Umbilical cord (tissue), 1 donor: ENCODE measurements at regions not wholly inside any gene's neighbourhood (a gene's known extent, or its start where the extent isn't known, plus 50 kb on each side); places are given as distances from the start of the nearest gene placed in this dataset.

Experiments
- DNase-seq: peaks from one replicate; pipeline ENCODE4 v3.0.0-alpha.2; 2015; ENCODE audit warnings: low spot score

GRCh38 chr3:80063535-80063934 lies 295.7 kb upstream of the ROBO1 start:
- no peak for DNase-seq

DNA sequence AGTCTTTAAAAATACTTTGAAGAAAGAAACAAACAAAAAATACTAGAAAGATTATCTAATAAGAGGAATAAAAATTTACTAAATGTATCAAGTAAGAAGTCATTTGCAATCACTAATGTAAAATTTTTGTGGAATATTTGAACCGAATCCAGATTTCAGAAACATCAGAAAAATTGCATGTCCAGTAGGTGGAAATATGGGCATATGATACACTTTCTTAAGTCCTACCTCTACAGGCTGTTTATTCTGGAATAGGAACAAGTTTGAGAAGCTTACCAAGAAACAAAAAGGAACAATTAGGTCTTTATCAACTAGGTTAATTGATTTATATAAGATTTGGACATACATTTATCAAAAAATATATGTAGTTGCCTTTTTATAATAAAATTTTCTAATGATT lies 292.9 kb upstream of the ROBO1 start:
- peak; percentile 1 for DNase-seq

DNA sequence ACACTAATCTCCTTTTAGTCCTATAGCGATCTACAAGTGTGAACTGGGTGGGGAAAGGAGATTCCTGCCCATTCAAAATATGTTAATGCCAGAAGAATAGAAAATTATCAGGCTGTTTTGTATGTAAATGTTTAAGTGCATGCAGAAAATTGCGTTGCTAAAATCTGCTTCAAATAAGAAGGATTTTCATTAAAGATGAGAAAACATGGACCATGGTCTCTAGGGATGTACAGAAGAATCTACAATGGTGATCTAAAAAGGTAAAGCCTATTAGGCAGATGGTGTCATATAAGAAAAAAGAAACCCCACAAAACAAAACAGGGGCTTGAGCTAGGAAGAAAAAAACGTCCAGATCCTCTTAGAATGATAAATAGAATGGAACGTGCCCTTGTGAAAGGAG lies 287.5 kb upstream of the ROBO1 start:
- DNase-seq, result no peak

- DNase-seq, result no peak
These were observed 284.5 kb upstream of the ROBO1 start for GRCh38 chr3:80052271-80052670.

DNA sequence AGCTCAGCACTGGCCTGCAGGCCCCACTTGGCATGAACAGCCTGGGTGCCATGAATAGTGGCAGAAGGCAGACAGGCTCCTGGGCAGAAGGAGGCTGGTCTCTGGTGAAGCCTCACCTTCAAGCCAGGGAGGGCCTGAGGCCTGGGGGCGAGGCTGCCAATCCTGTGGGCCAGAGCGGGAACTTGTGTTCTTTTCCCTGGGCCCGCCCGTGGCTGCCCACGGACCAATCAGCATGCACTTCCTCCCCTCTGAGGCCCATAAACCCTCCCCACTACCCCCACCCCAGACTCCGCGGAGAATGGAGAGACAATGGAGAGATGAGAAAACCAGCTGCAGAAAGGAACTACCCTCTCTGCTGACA lies 283.8 kb upstream of the ROBO1 start:
- DNase-seq, result no peak

DNA sequence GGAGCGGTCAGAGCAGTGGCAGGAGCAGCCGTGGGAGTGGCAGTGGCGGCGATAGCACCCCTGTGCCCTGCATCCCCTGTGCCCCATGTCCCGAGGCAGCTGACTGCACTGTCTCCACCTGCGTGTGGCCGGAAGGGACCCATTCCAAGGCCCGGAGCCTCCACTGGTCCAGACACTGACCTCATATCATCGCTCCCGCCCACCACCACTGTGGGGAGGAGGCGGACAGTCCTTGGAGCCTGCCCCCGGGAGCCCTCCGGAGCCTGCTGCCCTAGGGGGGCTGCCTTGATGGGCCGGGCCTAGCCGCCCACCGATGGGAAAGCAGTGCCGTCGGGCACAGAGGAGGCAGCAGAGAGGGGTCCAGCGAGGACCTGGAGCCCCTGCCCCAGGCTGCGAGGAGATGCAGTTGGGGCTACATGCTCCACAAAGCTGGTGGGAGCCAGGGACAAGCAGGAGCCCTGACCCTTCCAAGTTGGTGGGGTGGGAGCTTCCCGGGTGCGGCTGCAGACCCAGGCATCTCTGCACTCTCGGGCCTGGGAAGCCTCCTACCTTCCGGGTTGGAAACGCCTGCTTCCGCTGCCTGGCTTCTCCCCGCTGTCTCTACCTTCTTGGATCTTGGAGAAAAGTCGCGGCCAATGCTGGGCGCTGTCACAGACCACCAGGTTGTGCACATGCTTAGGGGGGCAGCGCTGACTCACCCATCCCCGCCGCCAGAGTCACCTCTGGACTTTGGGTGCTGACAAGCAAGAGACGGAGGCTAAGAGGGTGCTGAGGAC lies 283.2 kb upstream of the ROBO1 start:
- no peak for DNase-seq

- no peak for DNase-seq
These were observed 275.4 kb upstream of the ROBO1 start for GRCh38 chr3:80043226-80043625.

- DNase-seq, result no peak
These were observed 272.3 kb upstream of the ROBO1 start for GRCh38 chr3:80040067-80040466.

GRCh38 chr3:80036176-80036575 lies 268.4 kb upstream of the ROBO1 start:
- no peak for DNase-seq

DNA sequence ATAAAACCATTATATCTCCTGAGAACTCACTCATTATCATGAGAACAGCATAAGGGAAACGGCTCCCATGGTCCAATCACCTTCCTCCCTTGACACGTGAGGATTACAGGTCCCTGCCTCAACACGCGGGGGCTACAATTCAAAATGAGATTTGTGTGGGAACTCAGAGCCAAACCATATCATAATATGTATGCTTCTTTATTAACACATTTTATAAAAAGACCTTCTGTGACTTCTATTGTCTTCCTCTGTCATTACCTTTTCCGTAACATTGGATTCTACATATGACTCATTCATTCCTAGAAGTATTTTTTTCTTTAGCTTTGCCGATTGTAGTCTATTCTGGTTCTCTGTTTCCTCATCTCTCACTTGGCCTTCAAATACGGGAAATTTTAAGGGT lies 267.2 kb upstream of the ROBO1 start:
- no peak for DNase-seq

- DNase-seq, result no peak
These were observed 255.2 kb upstream of the ROBO1 start for GRCh38 chr3:80023010-80023409.

GRCh38 chr3:80018375-80018774 lies 250.6 kb upstream of the ROBO1 start:
- DNase-seq, result no peak

- no peak for DNase-seq
These were observed 249.6 kb upstream of the ROBO1 start for GRCh38 chr3:80017369-80017768.

DNA sequence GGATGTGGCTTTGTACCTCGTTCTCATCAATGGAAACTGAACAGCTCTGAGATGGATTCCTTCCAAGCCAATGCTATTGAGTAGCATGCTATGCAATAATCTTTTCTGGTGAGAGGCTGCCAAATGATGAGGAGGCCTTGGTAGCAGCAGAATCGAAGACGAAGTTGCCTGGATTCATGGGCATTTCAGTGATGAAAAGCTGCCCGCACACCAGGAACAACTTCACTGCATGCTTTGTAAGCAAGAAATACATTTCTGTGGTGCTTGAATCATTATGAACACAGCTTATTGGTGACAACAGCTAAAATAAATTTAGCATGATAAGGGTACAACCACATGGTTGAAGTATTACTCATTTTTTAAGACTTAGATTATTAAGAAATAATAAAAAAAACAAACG lies 246.8 kb upstream of the ROBO1 start:
- DNase-seq, result no peak

DNA sequence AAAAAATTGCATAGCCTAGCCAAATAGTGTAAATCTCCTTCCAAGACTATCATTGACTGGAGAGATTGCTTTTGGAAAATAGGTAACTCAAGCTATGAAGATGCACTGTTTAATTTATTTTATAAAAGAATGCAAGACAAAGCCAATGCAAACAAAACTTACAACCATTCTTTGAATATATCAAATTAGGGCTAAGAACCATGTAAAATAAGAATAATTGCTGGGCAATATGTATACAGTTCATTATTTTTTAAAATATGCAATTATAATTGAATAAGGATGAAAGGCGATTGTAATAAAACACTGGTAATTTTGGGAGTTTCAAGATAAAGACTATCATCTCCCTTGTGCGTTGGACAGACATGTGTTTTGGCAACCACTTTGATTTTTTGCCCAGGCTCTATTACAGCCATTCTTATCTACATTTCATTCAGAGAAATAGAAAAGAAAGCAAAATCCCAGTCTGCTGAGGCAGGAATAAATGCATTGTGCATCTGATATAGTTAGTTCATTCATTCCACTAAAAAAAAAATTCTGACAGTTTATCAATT lies 242.3 kb upstream of the ROBO1 start:
- no peak for DNase-seq

DNA sequence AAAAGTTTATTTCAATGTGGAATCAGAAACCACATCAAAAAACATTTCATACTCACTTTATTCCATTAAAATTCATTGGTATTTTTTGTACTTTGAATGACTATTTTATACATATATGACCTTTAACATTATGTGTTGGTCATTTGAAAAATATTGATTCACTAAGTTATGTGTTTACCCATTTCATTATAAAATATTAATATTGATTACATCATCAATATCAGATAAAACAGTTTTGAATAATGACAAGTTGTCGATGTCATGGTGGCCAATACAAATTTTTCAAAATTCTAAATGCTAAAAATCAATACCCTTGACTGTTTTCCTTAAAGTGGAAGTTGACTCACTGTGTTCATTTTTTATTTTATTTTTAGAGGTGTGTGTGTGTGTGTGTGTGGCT lies 239.7 kb upstream of the ROBO1 start:
- DNase-seq, result no peak

- DNase-seq, result no peak
These were observed 238.5 kb upstream of the ROBO1 start for GRCh38 chr3:80006315-80006714.

- DNase-seq, result no peak
These were observed 232.2 kb upstream of the ROBO1 start for GRCh38 chr3:80000022-80000421.

- no peak for DNase-seq
These were observed 226.6 kb upstream of the ROBO1 start for GRCh38 chr3:79994397-79994796.

- DNase-seq, result no peak
These were observed 218.5 kb upstream of the ROBO1 start for GRCh38 chr3:79986338-79986737.

- no peak for DNase-seq
These were observed 218.0 kb upstream of the ROBO1 start for GRCh38 chr3:79985816-79986215.

DNA sequence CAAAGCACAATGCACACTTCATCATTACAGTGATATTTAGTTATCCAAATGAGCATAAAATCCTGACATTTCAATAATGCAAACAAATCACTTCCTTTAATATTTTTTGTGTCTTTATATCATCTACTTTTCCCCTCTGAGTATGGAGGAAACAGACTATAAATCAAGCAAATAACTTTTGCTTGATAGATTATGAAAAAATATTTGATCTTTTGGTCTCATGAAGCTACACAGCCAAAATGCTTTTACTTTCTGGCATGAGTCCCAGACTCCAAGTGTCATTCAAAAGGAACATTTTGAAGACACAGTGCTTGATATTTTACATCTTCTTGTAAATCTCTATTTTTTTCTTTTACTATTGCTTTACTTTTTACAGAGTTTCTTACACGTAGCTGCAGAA lies 215.3 kb upstream of the ROBO1 start:
- DNase-seq, result peak; percentile 43

GRCh38 chr3:79979990-79980389 lies 212.2 kb upstream of the ROBO1 start:
- DNase-seq, result no peak

- no peak for DNase-seq
These were observed 208.7 kb upstream of the ROBO1 start for GRCh38 chr3:79976466-79976865.
